GM19238 (cell line): ENCODE measurements at regions not wholly inside any gene's neighbourhood (a gene's known extent, or its start where the extent isn't known, plus 50 kb on each side); places are given as distances from the start of the nearest gene placed in this dataset.

Experiments used
- DNase-seq: peaks from one replicate; pipeline ENCODE4 v3.0.0; 2011; ENCODE audit warnings: low spot score; ENCODE audit not compliant: insufficient read length

- no peak for DNase-seq
Measured at GRCh38 chr12:111310076-111310870, 58.6 kb downstream of the PHETA1 start.

GRCh38 chr12:111309584-111309983 is 59.3 kb downstream of the PHETA1 start:
- no peak for DNase-seq

- no peak for DNase-seq
Measured at GRCh38 chr12:111308473-111308872, 60.4 kb downstream of the PHETA1 start.

GRCh38 chr12:111304642-111305071 is 64.2 kb downstream of the PHETA1 start:
- DNase-seq, result no peak

GRCh38 chr12:111303531-111303930 is 65.4 kb downstream of the PHETA1 start:
- no peak for DNase-seq

- DNase-seq, result peak; percentile 54
Measured at GRCh38 chr12:111298582-111299436, 70.1 kb downstream of the PHETA1 start.

- no peak for DNase-seq
Measured at GRCh38 chr12:111297703-111298426, 71.0 kb downstream of the PHETA1 start.

GRCh38 chr12:111296906-111297463 is 71.9 kb downstream of the PHETA1 start:
- no peak for DNase-seq

GRCh38 chr12:111295176-111295575 is 73.7 kb downstream of the PHETA1 start:
- DNase-seq, result no peak

GRCh38 chr12:111293266-111294009 is 75.5 kb downstream of the PHETA1 start:
- DNase-seq, result no peak

- no peak for DNase-seq
Measured at GRCh38 chr12:111291357-111291756, 77.5 kb downstream of the PHETA1 start.

GRCh38 chr12:111288771-111289170 is 80.1 kb downstream of the PHETA1 start:
- DNase-seq, result no peak

GRCh38 chr12:111287125-111287900 is 81.6 kb downstream of the PHETA1 start:
- no peak for DNase-seq

GRCh38 chr12:111285200-111285599 is 83.7 kb downstream of the PHETA1 start:
- no peak for DNase-seq

GRCh38 chr12:111284709-111285108 is 84.2 kb downstream of the PHETA1 start:
- DNase-seq, result no peak

- no peak for DNase-seq
Measured at GRCh38 chr12:111283966-111284365, 84.9 kb downstream of the PHETA1 start.

- no peak for DNase-seq
Measured at GRCh38 chr12:111283521-111283920, 85.4 kb downstream of the PHETA1 start.

- DNase-seq, result no peak
Measured at GRCh38 chr12:111277570-111277969, 91.3 kb downstream of the PHETA1 start.

- DNase-seq, result no peak
Measured at GRCh38 chr12:111276146-111276545, 92.7 kb downstream of the PHETA1 start.

- no peak for DNase-seq
Measured at GRCh38 chr12:111275308-111275707, 93.6 kb downstream of the PHETA1 start.
